22Rv1 (cell line): ENCODE measurements at regions not wholly inside any gene's neighbourhood (a gene's known extent, or its start where the extent isn't known, plus 50 kb on each side); places are given as distances from the start of the nearest gene placed in this dataset.

ENCODE experiments used
- H3K27ac ChIP-seq: fragments of 450-650 bp; 2 replicates; pipeline ENCODE4 v1.5.1; 2017
- ZFX ChIP-seq: fragments of 450-650 bp; IDR thresholded peaks from 2 replicates; pipeline ENCODE4 v1.6.1; 2017; ENCODE audit warnings: antibody characterized with exemption, borderline replicate concordance
- TF ChIP-seq, protein P1 (sequence below): fragments of 450-650 bp; IDR thresholded peaks from 2 replicates; pipeline ENCODE4 v1.5.1; 2017; ENCODE audit warnings: mild to moderate bottlenecking

DNA sequence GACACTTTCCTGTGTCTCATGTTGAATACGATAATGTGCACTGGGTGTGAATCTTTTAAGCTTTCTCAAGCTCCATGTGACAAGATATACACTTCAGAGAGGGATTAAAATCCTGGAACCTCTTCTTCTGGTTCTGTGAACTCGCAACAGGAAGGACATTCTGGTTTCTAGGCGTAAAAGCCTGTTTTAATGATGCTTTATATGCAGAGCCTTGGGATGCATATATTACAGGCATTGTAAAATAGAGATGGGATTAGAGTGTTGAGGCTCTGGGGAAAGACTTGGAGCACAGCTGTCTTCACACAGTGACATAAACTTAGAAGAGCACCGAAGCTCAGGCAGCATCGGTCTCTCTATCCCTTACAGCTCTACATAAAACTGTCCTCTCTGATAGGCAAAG lies 107.7 kb upstream of the SV2C start:
- H3K27ac ChIP-seq: no peak overlapping the region
- TF ChIP-seq, protein P1, sequence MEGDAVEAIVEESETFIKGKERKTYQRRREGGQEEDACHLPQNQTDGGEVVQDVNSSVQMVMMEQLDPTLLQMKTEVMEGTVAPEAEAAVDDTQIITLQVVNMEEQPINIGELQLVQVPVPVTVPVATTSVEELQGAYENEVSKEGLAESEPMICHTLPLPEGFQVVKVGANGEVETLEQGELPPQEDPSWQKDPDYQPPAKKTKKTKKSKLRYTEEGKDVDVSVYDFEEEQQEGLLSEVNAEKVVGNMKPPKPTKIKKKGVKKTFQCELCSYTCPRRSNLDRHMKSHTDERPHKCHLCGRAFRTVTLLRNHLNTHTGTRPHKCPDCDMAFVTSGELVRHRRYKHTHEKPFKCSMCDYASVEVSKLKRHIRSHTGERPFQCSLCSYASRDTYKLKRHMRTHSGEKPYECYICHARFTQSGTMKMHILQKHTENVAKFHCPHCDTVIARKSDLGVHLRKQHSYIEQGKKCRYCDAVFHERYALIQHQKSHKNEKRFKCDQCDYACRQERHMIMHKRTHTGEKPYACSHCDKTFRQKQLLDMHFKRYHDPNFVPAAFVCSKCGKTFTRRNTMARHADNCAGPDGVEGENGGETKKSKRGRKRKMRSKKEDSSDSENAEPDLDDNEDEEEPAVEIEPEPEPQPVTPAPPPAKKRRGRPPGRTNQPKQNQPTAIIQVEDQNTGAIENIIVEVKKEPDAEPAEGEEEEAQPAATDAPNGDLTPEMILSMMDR: no peak
- no peak for TF ChIP-seq ZFX

DNA sequence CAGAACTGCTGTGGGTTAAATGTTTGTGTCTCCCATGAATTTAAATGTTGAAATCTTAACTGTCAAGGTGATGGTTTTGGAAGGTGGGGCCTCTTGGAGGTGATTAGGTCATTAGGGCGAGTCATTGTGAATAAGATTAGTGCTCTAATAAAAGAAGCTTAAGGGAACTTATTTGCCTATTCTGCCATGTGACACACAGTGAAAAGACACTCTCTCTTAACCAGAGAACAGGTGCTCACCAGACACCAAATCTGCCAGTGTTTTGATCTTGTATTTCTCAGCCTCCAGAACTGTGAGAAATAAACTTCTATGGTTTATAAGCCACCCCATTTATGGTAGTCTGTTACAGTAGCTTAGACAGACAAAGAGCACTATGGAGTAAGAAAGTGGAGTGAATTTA lies 117.9 kb upstream of the SV2C start:
- H3K27ac ChIP-seq: no peak overlapping the region
- TF ChIP-seq, protein P1: no peak
- no peak for TF ChIP-seq ZFX

DNA sequence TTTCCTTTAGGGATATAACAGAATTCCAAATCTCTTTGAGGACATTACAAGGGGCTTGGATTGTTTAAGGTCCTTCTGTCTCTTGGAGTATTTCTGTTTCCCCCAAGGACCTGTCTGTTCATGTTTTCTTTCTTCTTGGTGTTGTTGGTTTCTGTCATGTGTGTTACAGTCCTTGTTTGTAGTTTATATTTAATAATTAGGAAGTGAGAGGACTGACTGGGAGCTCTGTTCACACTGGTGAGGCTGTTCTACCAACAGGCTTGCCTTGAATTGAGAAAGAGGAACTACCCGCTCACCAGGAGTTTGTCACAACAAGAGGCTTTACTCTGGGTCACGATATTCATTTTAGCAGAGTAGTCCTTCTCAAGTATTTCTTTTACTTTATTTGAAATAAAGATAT lies 119.2 kb upstream of the SV2C start:
- no peak for TF ChIP-seq ZFX
- TF ChIP-seq, protein P1: no peak
- no peak overlapping the region for H3K27ac ChIP-seq

DNA sequence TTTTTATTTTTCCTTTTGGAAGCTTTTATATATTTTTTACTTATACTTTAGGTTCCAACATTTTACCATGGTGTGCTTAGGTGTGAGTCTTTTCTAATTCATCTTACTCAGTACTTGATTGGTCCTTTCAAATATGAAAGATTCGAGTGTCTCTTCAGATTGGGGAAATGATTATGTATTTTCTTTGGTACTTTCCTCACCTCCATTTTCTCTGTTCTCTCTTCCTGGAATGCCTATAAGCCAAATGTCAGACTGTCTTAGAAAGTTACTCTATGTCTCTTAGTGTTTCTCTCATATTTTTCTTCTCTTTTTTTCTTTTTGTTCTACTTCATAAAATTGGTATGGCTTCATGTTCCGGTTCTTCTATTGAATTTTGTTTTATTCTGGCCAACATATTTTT lies 119.6 kb upstream of the SV2C start:
- H3K27ac ChIP-seq: no peak overlapping the region
- TF ChIP-seq, protein P1: no peak
- TF ChIP-seq ZFX: no peak

DNA sequence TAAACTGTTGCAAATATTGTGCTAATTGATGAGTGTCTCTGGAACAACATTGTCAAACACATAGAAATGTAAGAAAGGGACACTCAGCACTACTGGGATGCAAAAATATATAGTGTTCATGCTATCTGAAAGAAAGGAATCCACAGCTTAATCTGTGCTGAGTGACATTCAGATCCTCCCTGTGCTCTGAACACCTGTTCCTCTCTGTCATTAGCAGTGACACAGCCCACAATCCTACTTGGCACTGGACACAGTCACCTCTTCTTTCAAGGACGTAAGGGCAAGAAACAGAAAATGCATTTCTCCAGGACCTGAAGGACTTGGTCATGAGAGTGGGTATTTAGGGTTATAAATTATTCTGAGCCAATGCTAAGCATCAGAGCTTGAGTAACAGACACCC lies 121.4 kb upstream of the SV2C start:
- TF ChIP-seq, protein P1: no peak
- TF ChIP-seq ZFX: no peak
- H3K27ac ChIP-seq: no peak overlapping the region

DNA sequence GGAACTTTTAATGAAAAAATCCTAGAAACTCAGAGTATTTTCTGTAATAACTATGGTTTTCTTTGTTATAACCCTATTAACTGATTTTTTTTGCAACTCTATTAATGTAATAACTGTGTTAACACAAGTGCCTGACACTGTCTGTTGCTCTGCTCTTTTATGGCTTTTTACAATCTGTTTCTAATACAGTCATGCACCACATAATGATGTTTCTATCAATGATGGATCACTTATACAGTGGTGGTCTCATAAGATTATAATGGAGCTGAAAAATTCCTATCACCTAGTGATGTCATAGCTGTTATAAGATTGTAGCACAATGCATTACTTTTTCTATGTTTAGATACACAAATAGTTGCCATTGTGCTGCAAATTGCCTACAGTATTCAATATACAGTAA lies 123.1 kb upstream of the SV2C start:
- H3K27ac ChIP-seq: no peak overlapping the region
- TF ChIP-seq, protein P1: no peak
- TF ChIP-seq ZFX: no peak

DNA sequence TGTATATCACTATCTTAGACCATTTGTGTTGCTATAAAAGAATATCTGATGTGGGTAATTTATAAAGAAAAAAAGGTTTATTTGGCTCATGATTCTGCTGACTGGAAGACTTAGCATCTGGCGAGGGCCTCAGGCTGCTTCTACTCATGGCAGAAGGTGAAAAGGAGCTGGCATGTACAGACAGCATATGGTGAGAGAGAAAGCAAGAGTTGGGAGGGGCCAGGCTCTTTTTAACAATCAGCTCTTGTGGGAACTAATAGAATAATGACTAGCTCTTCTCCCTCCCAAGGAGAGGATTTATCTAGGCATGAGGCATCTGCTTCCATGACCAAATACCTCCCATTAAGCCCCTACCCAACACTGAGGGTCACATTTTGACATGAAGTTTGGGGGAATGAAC lies 130.2 kb upstream of the SV2C start:
- no peak for TF ChIP-seq ZFX
- TF ChIP-seq, protein P1: no peak
- H3K27ac ChIP-seq: no peak overlapping the region
